Trophoblast cell (in vitro differentiated cells and primary cell): ENCODE measurements at regions not wholly inside any gene's neighbourhood (a gene's known extent, or its start where the extent isn't known, plus 50 kb on each side); places are given as distances from the start of the nearest gene placed in this dataset.

Experiments used
- DNase-seq, 2 donors: peaks; one replicate each; pipeline ENCODE4 v3.0.0-alpha.2; 2016
- H2AFZ ChIP-seq: 2 replicates; pipeline ENCODE4 v1.6.1; 2013; ENCODE audit warnings: low read length, moderate library complexity, mild to moderate bottlenecking; ENCODE audit not compliant: insufficient read depth, poor library complexity
- H2AK5ac ChIP-seq: 2 replicates; pipeline ENCODE4 v1.6.1; 2013; ENCODE audit warnings: mild to moderate bottlenecking, low read length
- H2BK120ac ChIP-seq: 2 replicates; pipeline ENCODE4 v1.6.1; 2013; ENCODE audit warnings: low read length, mild to moderate bottlenecking, moderate library complexity; ENCODE audit not compliant: insufficient read depth, poor library complexity
- H2BK12ac ChIP-seq: 2 replicates; pipeline ENCODE4 v1.6.1; 2013; ENCODE audit warnings: mild to moderate bottlenecking, low read length, moderate library complexity
- H2BK5ac ChIP-seq: 2 replicates; pipeline ENCODE4 v1.6.1; 2013; ENCODE audit warnings: low read length, low read depth, moderate library complexity, mild to moderate bottlenecking; ENCODE audit not compliant: poor library complexity
- H3K14ac ChIP-seq: 2 replicates; pipeline ENCODE4 v1.6.1; 2013; ENCODE audit warnings: mild to moderate bottlenecking, low read length
- H3K18ac ChIP-seq: 2 replicates; pipeline ENCODE4 v1.6.1; 2013; ENCODE audit warnings: mild to moderate bottlenecking, low read length
- H3K23ac ChIP-seq: 2 replicates; pipeline ENCODE4 v1.6.1; 2013; ENCODE audit warnings: low read length
- H3K27ac ChIP-seq: 2 replicates; pipeline ENCODE4 v1.5.1; 2013; ENCODE audit warnings: low read depth, mild to moderate bottlenecking, inconsistent platforms, low read length, moderate library complexity
- H3K27me3 ChIP-seq: 2 replicates; pipeline ENCODE4 v1.6.1; 2013; ENCODE audit warnings: inconsistent platforms, mild to moderate bottlenecking, low read length, moderate library complexity; ENCODE audit not compliant: insufficient read depth
- H3K36me3 ChIP-seq, 2 experiments: 1 replicate in 1 of 2; 2 replicates in 1 of 2; pipeline ENCODE4 v1.6.1; 2013; ENCODE audit warnings: low read length in 2 of 2, mild to moderate bottlenecking in 2 of 2, moderate library complexity in 1 of 2; ENCODE audit not compliant: insufficient read depth in 2 of 2, control insufficient read depth in 1 of 2
- H3K4ac ChIP-seq: 2 replicates; pipeline ENCODE4 v1.6.1; 2013; ENCODE audit warnings: low read depth, mild to moderate bottlenecking, low read length, moderate library complexity
- H3K4me1 ChIP-seq, 2 experiments: 1 replicate in 1 of 2; 2 replicates in 1 of 2; pipeline ENCODE4 v1.6.1; 2013; ENCODE audit warnings: low read length in 2 of 2, mild to moderate bottlenecking in 2 of 2, moderate library complexity in 1 of 2; ENCODE audit not compliant: insufficient read depth in 2 of 2, control insufficient read depth in 1 of 2
- H3K4me2 ChIP-seq: 2 replicates; pipeline ENCODE4 v1.6.1; 2013; ENCODE audit warnings: inconsistent platforms, mild to moderate bottlenecking, low read length, moderate library complexity
- H3K4me3 ChIP-seq: 2 replicates; pipeline ENCODE4 v1.5.1; 2013; ENCODE audit warnings: mild to moderate bottlenecking, low read depth, low read length, inconsistent platforms
- H3K79me1 ChIP-seq: one replicate; pipeline ENCODE4 v1.6.1; 2013; ENCODE audit warnings: low read length
- H3K79me2 ChIP-seq: 2 replicates; pipeline ENCODE4 v1.6.1; 2013; ENCODE audit warnings: low read length, mild to moderate bottlenecking; ENCODE audit not compliant: control insufficient read depth, insufficient read depth, poor library complexity
- H3K9ac ChIP-seq: 2 replicates; pipeline ENCODE4 v1.6.1; 2013; ENCODE audit warnings: mild to moderate bottlenecking, low read length
- H3K9me3 ChIP-seq: 2 replicates; pipeline ENCODE4 v1.6.1; 2013; ENCODE audit warnings: low read depth, mild to moderate bottlenecking, control low read depth, inconsistent platforms, low read length; ENCODE audit not compliant: insufficient read depth
- H4K12ac ChIP-seq: 2 replicates; pipeline ENCODE4 v1.6.1; 2013; ENCODE audit warnings: low read depth, mild to moderate bottlenecking, low read length, moderate library complexity
- H4K8ac ChIP-seq: 2 replicates; pipeline ENCODE4 v1.6.1; 2013; ENCODE audit warnings: low read depth, mild to moderate bottlenecking, low read length, moderate library complexity
- H4K91ac ChIP-seq: one replicate; pipeline ENCODE4 v1.6.1; 2013; ENCODE audit warnings: low read depth, mild to moderate bottlenecking, low read length, moderate library complexity
- WGBS: extraction: QIAGEN DNeasy Blood & Tissue Kit; methylation state at CpG from one replicate; pipeline ENCODE4 v1.1.7; 2013; ENCODE audit warnings: missing lambda C conversion rate; ENCODE audit not compliant: insufficient read length, insufficient coverage; ENCODE audit errors: extremely low coverage; 5-methylcytosine and 5-hydroxymethylcytosine counted together

DNA sequence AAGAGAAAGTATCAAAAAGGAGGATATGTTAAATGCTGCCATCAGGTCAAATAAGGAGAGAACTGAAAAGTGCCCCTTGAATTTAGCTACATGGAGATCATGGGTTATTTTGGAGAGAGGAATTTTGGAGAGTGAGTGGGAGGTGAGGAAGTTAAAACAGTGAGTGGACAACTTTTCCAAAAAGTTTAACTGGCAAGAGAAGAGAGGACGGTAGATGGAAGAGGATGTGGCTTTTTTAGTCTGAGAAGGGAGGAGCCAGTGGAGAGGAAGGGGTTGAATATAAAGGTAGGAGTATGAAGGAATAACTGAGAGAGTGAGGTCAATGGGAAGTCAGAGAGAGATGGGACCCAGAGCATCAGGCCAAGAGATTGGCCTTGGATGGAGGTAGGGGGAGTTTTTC, 62.5 kb upstream of the NFE2L2 start:
- Histone ChIP-seq H2BK12ac (no peak overlapping the region), H2BK120ac (no peak overlapping the region), H4K91ac (no peak overlapping the region), H3K4me2 (no peak overlapping the region), H3K18ac (no peak overlapping the region), H3K4me3 (no peak overlapping the region), H2AFZ (no peak overlapping the region), H3K4ac (no peak overlapping the region), H3K4me1 (peaks cover 0 to 8% of the 10 kb centered on the region in 2 experiments), H2BK5ac (no peak overlapping the region), H3K79me1 (no peaks in the 10 kb centered on the region), H4K8ac (no peak overlapping the region), H3K36me3 (peaks cover 0 to 2% of the 10 kb centered on the region in 2 experiments), H3K9me3 (no peaks in the 10 kb centered on the region), H4K12ac (no peak overlapping the region), H3K27ac (no peak overlapping the region), H3K79me2 (no peaks in the 10 kb centered on the region), H3K27me3 (no peaks in the 10 kb centered on the region), H3K23ac (no peak overlapping the region), H2AK5ac (no peak overlapping the region), H3K9ac (no peak overlapping the region), H3K14ac (no peak overlapping the region)
- DNase-seq, result no peak
- no CpG with 5 or more reads among the region's 1 CpG for WGBS

DNA sequence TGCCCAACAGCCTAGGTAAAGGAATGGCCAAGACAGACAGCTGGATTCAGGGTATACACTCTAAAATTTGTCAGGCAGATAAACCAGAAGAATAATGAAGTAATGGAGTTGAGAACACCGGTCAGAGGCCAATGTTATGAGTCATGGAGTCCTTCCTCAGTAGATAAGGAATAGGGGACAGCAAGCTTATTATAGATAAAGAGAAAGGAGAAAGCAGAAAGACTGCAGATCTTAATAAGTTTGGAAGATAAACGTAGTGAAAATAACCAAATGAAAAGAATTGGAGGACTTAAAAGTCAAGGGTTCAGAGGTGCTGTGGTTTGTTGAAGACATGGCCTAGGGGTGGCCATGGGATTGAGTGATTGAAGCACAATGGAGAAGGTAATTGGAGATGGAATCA, 63.5 kb upstream of the NFE2L2 start:
- no CpG with 5 or more reads among the region's 2 CpGs for WGBS
- Histone ChIP-seq H3K18ac (no peak overlapping the region), H4K12ac (no peak overlapping the region), H2AFZ (no peak overlapping the region), H3K4me3 (no peak overlapping the region), H4K8ac (no peak overlapping the region), H2BK120ac (no peak overlapping the region), H3K23ac (no peak overlapping the region), H2AK5ac (no peak overlapping the region), H4K91ac (no peak overlapping the region), H3K4me1 (peaks cover 0 to 11% of the 10 kb centered on the region in 2 experiments), H2BK12ac (no peak overlapping the region), H2BK5ac (no peak overlapping the region), H3K27me3 (no peaks in the 10 kb centered on the region), H3K27ac (no peak overlapping the region), H3K9me3 (no peaks in the 10 kb centered on the region), H3K36me3 (peaks cover 0 to 2% of the 10 kb centered on the region in 2 experiments), H3K79me2 (no peaks in the 10 kb centered on the region), H3K14ac (no peak overlapping the region), H3K4ac (no peak overlapping the region), H3K79me1 (no peaks in the 10 kb centered on the region), H3K4me2 (no peak overlapping the region), H3K9ac (no peak overlapping the region)
- peak in 1 of 2 donors; percentile 75 for DNase-seq

DNA sequence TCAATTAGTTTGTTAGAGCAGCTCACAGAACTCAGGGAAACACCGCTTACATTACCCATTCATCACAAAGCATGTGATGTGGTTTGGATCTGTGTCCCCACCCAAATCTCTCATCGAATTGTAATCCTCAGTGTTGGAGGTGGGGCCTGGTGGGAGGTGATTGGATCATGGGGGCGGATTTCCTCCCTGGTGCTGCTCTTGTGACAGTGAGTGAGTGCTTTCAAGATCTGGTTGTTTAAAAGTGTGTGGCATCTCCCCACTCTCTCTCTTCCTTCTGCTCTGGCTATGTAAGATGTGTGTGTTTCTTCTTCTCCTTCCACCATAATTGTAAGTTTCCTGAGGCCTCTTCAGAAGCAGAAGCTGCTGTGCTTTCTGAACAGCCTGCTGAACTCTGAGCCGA, 63.5 kb upstream of the AGPS start:
- WGBS, result no CpG with 5 or more reads among the region's 4 CpGs
- no peak overlapping the region for H2AK5ac ChIP-seq
- H2BK12ac ChIP-seq, result no peak overlapping the region
- H3K14ac ChIP-seq, result no peak overlapping the region
- no peak overlapping the region for H2BK5ac ChIP-seq
- H3K36me3 ChIP-seq, result peaks cover 0 to 2% of the 10 kb centered on the region in 2 experiments
- H4K12ac ChIP-seq, result no peak overlapping the region
- H3K4me1 ChIP-seq, result peaks cover 0 to 11% of the 10 kb centered on the region in 2 experiments
- no peaks in the 10 kb centered on the region for H3K79me2 ChIP-seq
- H2BK120ac ChIP-seq, result no peak overlapping the region
- H3K23ac ChIP-seq, result no peak overlapping the region
- no peak overlapping the region for H3K4me3 ChIP-seq
- no peak overlapping the region for H3K27ac ChIP-seq
- no peaks in the 10 kb centered on the region for H3K79me1 ChIP-seq
- H3K9ac ChIP-seq, result no peak overlapping the region
- H3K4me2 ChIP-seq, result no peak overlapping the region
- no peak overlapping the region for H4K8ac ChIP-seq
- no peak overlapping the region for H2AFZ ChIP-seq
- no peaks in the 10 kb centered on the region for H3K9me3 ChIP-seq
- H3K27me3 ChIP-seq, result no peaks in the 10 kb centered on the region
- no peak overlapping the region for H3K18ac ChIP-seq
- DNase-seq, result no peak
- H3K4ac ChIP-seq, result no peak overlapping the region
- no peak overlapping the region for H4K91ac ChIP-seq

DNA sequence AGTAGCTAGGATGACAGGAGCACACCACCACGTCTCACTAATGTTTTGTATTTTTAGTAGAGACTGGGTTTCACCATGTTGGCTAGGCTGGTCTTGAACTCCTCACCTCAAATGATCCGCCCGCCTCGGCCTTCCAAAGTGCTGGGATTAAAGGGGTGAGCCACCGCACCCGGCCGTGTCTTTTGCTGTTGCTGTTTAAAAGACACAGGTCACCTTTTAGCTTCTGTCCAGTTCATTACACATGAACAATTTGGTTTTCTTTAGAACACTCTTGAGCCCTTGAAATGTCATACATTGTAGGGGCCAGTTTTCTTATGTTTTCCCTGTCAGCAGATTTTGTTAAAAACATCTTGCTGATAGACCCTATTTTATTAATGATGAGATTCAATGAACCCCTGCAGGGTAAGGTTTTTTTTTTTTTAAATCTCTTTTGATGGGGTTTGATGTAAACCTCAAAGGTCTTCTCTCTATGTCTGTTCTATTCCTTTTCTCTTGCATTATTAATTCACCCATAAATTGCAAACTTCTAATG, 61.0 kb upstream of the AGPS start:
- no peaks in the 10 kb centered on the region for H3K9me3 ChIP-seq
- no peak for DNase-seq
- H3K23ac ChIP-seq, result no peak overlapping the region
- no peak overlapping the region for H4K91ac ChIP-seq
- no peaks in the 10 kb centered on the region for H3K79me2 ChIP-seq
- H3K27me3 ChIP-seq, result no peaks in the 10 kb centered on the region
- no peak overlapping the region for H4K8ac ChIP-seq
- WGBS, result no CpG with 5 or more reads among the region's 7 CpGs
- no peak overlapping the region for H2BK120ac ChIP-seq
- H4K12ac ChIP-seq, result no peak overlapping the region
- no peak overlapping the region for H3K27ac ChIP-seq
- no peak overlapping the region for H2AK5ac ChIP-seq
- H3K4me1 ChIP-seq, result peaks cover 0 to 6% of the 10 kb centered on the region in 2 experiments
- no peak overlapping the region for H3K4me2 ChIP-seq
- H3K79me1 ChIP-seq, result no peaks in the 10 kb centered on the region
- no peak overlapping the region for H2BK5ac ChIP-seq
- no peak overlapping the region for H3K4me3 ChIP-seq
- no peak overlapping the region for H3K9ac ChIP-seq
- peaks cover 0 to 2% of the 10 kb centered on the region in 2 experiments for H3K36me3 ChIP-seq
- H2BK12ac ChIP-seq, result no peak overlapping the region
- H3K18ac ChIP-seq, result no peak overlapping the region
- no peak overlapping the region for H2AFZ ChIP-seq
- H3K4ac ChIP-seq, result no peak overlapping the region
- H3K14ac ChIP-seq, result no peak overlapping the region
